ENCODE measurements at regions not wholly inside any gene's neighbourhood (a gene's known extent, or its start where the extent isn't known, plus 50 kb on each side); places are given as distances from the start of the nearest gene placed in this dataset.
"Not testable (repeated sequence)": the region's sequence is repeated elsewhere in the genome, so short reads cannot be mapped to it uniquely, and the experiment has no call there.

GRCh38 chr11:134740590-134741261 is 328.7 kb upstream of the B3GAT1 start:
- no peak for DNase-seq

GRCh38 chr11:134739136-134739535 is 327.1 kb upstream of the B3GAT1 start:
- DNase-seq = no peak

- no peak for DNase-seq
Measured at GRCh38 chr11:134738581-134738980, 326.5 kb upstream of the B3GAT1 start.

DNA sequence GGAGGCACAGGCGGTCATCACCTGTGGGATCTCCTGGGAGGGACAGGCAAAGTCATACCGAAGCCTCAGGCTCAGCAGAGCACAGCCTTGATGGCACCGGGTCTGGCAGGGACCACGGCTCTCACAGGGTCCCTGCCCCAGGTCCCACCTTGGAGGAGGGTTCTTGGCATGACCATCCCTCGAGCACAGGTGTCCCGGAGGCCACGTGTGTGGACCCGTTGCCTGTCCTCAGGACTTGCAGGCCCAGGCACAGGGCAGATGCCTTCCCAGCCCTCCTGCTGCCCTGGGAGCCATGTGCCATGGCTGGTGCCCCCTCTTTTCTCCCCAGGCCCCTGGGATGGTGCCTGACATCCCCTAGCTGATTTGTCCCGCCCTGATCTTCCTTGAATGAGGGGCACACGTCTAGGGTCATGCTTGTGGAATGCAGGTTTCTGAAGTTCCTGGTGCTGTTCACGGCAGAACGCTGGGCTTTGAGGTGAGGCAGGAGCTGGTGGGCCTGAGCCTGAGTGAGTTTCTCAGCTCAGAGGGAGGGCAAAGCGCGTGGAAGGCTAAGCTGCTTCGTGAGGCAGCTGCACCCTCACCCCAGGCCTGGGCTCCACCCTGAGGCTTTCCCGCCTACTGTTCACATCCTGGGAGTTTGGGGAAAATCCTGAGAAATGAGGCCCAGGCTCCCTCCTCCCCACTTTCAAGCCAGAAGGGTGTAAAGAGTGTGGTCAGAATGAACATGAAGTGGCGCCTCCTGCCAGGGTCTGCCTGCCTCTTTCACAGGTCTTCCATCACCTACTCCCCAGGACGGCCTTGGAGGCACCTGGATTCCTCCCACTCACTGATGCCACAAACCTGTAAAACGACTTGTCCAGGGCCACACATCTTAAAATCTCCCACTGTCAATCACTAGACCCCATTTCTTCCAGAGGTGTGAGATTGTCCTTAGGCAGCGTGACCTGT is 325.8 kb upstream of the B3GAT1 start:
- no peak for DNase-seq

DNA sequence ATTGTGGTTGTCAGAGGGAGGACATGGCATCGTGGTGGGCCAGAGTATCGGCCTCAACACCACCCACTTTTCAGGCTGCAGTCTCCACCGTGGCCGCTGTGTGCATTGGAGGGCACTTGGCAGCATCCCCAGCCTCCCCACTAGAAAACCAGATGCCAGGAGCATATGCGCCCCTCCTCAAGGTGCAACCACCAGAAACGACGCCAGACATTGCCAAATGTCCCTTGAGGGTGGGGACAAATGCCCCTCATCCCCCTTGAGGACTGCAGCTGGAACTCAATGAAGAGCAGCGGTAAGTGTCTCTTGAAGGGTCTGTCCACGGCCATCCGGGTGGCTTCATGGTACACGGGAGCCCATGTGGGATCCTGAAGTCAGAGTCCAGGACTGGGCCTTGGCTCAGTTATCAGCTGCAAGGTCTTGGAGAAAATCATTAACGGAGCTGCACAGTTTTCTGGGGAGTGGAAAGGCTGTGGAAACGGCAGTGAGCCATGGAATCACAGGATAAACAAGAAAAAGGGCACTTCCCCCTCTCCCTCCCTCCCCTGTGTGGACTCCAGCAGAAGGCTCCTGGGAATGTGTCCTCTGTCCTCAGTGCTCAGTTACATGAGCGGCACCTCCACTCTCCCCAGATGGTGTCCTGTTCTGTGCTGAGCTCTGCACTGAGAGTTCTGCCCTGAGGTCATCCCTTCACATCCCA is 324.4 kb upstream of the B3GAT1 start:
- DNase-seq = no peak

DNA sequence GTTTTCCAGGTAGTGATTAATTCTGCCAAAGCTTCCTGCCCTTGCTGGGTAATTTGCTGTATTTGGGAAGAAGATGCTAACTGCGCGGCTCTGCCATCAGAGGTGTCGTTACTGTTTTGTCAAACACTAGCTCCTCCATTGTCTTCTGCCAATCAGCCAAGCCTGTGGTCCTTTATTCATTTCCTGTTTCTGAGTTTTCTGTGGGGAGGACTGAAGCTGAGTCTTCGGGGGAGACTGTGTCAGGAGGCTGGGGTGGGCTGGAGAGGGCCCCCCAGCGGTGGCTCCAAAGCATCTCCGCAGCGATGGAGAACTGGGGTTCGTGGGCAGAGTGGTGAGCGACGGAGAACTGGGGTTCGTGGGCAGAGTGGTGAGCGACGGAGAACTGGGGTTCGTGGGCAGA is 322.9 kb upstream of the B3GAT1 start:
- no peak for DNase-seq

DNA sequence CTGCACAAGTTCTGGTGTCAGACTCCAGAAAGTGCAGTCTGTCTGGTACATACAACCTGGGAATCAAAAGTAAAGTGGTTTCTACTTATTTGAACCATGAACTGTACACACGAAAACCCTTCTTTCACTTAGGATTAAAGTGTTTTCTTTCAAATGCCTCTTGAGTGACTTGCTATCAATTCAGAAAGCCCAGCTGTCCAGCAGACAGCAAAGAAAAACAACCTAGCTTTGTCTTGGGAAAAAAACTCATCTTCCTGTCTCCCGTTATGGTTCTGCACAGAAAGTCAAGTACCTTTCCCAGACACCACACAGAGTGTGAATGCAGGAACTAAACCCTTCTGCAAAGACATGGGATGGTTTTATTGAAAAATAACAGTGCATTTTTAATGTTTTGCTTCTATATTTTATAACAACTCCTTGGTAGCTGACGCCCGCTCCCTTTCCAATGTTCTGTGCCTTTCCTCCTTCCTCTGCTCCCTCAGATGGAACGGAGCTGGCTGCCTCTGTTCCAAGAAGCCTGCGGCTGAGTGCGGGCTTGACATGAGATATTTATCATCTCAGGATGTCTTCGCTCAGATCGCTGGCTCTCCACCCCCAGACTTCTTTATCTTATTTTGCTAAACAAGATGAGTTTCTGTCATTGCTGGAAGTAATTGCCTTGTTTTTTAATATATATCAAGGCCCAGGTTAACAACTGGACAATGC is 322.3 kb upstream of the B3GAT1 start:
- DNase-seq = no peak

GRCh38 chr11:134733646-134734045 is 321.6 kb upstream of the B3GAT1 start:
- no peak for DNase-seq

DNA sequence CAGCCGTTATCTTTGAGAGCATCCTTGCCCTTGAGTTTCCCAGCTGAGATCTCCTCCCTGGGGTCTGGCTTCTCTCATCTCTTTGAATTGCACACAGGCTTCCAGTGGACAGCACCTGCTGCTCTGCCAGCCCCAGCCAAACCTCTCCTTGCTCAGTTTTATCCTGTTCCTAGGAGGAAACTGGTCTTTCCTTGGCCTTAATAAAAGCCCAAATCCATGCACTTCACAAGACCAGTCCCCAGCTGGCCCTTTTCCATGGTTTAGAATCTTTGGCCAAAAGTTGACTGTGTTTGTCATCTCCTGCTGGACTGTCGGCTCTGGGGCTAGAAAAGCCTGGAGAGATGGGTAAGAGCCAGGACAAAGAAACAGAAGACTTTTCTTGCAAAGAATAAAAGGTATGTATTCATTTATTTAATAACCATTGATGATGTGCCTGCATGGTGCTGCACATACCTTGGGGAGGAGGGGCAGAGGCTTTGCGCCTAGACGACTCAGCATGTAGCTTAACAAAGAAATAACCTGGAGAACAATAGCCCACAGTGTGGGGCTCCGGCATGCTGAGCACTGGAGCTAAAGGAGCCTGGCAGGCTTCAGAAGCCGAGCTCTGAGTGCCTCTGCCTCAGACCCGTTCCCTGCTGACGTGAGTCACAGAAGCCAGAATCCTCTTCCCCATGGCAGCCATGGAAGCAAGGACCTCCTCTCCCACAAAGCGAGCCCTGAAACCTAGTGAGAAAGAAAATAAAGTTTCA is 319.3 kb upstream of the B3GAT1 start:
- DNase-seq = no peak

GRCh38 chr11:134730561-134731212 is 318.6 kb upstream of the B3GAT1 start:
- DNase-seq = no peak

GRCh38 chr11:134730101-134730500 is 318.1 kb upstream of the B3GAT1 start:
- no peak for DNase-seq

DNA sequence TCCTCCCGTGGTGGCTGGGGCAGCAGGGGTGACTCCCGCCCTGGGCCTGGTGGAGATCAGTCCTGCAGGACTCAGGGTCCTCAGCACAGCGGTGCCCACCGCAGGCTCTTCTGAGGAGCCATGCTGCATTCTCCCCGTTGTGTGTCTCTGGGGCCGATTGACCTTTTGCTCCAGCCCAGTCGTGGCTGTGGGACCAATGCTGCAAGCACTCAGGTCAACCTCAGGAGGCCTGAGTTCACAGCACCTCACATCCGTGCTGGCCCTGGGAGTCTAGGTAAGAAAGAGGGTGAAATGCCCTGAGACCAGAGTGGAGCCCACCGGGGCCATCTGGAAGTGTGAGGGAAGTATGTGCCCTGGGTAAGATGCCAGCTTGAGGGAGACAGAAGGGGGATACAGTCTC is 316.1 kb upstream of the B3GAT1 start:
- DNase-seq = no peak

DNA sequence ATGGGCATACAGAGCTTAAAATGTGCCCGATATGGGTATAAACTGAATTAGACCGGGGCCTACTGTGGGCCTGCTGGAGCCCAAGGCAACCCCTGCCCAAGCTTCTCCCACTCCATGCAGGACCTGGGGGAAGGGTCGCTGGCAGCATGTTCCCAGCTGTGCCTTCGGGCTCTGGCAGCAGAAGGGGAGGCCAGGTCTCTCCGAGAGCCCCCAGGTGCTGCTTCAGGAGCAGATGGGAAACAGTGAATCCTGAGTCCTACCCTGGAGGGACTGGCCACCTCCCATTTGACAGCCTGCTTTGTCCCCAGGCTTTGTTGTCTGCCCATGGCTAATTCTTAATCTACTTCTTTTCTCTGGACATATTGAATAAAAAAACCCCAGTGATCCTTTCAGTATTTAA is 315.6 kb upstream of the B3GAT1 start:
- no peak for DNase-seq

DNA sequence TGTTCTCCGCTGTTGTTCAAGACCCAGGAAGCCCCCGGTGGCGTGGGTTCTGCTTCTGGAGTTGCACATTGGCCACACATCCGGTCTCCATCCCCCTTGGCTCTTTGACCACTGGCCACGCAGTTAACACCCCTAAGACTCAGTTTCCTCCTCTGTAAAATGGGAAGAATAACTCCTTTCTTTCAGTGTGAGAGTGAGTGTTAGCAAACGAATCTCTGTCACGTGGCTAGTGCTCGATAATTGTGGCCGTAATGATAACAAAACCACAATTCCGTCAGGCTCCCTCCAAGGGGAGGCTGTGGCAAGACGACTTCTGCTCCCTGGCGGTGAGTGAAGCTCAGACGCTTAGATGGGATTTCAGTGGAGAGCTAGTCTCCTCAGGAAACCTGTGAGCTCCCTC is 315.2 kb upstream of the B3GAT1 start:
- DNase-seq = no peak

- DNase-seq = no peak
Measured at GRCh38 chr11:134725716-134726639, 313.9 kb upstream of the B3GAT1 start.

DNA sequence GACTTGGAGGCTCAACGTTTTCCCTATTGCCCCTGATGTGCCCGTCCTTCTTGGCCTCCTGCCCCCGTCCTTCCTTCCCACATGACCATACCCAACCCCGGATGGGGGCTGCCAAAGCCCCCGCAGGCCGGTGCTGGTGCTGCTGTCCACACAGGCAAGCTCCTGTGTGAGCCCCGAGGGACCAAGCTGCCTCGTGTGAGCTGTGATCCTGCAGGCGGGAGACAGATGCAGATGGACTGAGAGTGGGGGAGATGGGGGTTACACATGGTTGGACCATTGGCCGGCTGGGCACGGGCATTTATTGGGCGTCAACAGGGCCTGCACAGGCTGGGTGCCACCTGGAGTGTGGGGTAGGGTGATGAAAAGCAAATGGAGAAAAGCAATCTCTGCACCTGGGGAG is 313.2 kb upstream of the B3GAT1 start:
- no peak for DNase-seq

- no peak for DNase-seq
Measured at GRCh38 chr11:134724779-134725140, 312.7 kb upstream of the B3GAT1 start.

DNA sequence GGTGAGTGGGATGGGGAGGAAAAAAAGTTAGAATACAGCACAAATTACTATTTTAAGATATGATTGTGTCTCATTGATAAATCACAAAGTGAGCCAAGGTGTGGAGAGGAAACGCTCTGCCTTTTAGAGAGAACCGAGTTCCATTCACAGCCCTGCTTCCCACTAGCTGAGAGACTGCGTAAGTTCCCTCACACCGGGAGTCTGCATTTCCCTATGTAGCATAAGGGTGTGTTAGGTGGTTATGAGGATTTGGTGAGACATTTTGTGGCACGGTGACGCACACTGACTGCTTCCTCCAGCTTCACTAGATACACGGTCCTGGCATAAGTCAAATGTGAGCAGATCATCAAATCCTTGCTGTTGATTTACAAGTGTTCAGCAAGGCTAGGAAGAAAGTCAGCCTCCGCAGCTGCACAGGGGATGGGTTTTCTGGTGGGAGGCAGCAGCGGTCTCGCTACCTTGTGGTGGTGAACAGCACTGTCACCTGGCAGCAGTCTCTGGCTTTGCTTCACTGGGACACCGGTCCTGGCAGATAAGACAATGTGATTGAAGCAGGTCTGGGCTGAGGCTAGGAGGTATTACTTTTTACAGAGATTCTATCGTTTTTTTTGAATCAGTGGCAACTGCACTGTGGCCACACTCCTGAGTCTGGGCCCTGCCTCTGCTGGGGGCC is 312.2 kb upstream of the B3GAT1 start:
- DNase-seq = no peak

- DNase-seq = not testable (repeated sequence)
Measured at GRCh38 chr11:134720691-134721070, 308.6 kb upstream of the B3GAT1 start.

Data from inflammatory macrophage treated with lipopolysaccharide for 4 hours (primary cell).